B cell (primary cell): ENCODE measurements at regions not wholly inside any gene's neighbourhood (a gene's known extent, or its start where the extent isn't known, plus 50 kb on each side); places are given as distances from the start of the nearest gene placed in this dataset.

Source experiments
- EZH2 ChIP-seq: IDR thresholded peaks from 2 replicates; pipeline ENCODE4 v1.6.1; 2012; ENCODE audit warnings: borderline replicate concordance, low read depth, mild to moderate bottlenecking, moderate library complexity, low read length; ENCODE audit not compliant: insufficient read depth, poor library complexity, severe bottlenecking
- TF ChIP-seq, protein P1 (sequence below): fragments of 200-600 bp; IDR thresholded peaks from one replicate; pipeline ENCODE4 v1.8.0; 2022; ENCODE audit warnings: antibody characterized with exemption, mild to moderate bottlenecking

DNA sequence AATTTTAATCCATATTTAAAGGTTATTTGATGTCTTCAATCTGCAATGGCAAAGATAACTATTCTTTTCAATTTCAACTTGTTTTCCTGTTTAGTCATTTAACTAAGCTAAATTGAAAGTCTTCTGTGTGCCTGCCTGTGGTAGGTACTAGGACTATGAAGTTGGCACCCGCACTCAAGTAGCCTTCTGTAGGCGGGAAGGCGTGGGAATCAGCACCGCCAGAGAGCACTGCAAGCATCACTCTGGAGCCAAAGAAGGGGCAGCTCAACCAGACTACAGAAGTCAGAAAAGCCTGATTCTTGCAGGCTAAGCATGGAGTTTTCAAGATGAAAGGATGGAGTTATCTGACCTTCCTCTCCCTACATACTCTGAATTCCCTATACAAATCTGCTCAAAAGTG, 269.0 kb upstream of the PHF14 start:
- TF ChIP-seq, protein P1, sequence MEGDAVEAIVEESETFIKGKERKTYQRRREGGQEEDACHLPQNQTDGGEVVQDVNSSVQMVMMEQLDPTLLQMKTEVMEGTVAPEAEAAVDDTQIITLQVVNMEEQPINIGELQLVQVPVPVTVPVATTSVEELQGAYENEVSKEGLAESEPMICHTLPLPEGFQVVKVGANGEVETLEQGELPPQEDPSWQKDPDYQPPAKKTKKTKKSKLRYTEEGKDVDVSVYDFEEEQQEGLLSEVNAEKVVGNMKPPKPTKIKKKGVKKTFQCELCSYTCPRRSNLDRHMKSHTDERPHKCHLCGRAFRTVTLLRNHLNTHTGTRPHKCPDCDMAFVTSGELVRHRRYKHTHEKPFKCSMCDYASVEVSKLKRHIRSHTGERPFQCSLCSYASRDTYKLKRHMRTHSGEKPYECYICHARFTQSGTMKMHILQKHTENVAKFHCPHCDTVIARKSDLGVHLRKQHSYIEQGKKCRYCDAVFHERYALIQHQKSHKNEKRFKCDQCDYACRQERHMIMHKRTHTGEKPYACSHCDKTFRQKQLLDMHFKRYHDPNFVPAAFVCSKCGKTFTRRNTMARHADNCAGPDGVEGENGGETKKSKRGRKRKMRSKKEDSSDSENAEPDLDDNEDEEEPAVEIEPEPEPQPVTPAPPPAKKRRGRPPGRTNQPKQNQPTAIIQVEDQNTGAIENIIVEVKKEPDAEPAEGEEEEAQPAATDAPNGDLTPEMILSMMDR, result no peak
- TF ChIP-seq EZH2, result no peak
